GM13976 (cell line): ENCODE measurements at regions not wholly inside any gene's neighbourhood (a gene's known extent, or its start where the extent isn't known, plus 50 kb on each side); places are given as distances from the start of the nearest gene placed in this dataset.

Source experiments
- DNase-seq: peaks from one replicate; pipeline ENCODE4 v3.0.0; 2012; ENCODE audit warnings: low spot score
- CTCF ChIP-seq: IDR thresholded peaks from 2 replicates; pipeline ENCODE4 v1.5.1; 2012; ENCODE audit warnings: borderline replicate concordance, mild to moderate bottlenecking; ENCODE audit not compliant: insufficient read depth; ENCODE audit errors: extremely low read depth, missing control alignments, control extremely low read depth
- in situ Hi-C: fragments of 300-500 bp; cut with MboI; formaldehyde crosslinking; loops from one replicate; pipeline ENCODE4 v1.12.0; 2022; ENCODE audit warnings: low sequenced_read_pairs, mixed read lengths, inconsistent platforms; ENCODE audit not compliant: unreplicated experiment

DNA sequence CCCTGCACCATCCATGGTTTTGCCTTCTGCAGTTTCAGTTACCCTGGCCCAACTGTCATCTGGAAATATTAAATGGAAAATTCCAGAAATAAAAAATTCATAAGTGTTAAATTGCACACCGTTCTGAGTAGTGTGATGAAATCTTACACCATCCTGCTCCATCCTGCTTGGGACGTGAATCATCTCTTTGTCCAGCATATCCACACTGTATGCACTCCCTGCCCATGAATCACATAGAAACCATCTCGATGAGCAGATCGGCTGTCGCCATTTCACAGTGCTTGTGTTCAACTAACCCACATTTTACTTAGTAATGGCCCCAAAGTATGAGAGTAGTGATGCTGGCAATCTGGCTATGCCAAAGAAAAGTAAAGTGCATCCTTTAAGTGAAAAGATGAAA, 105.9 kb upstream of the ID4 start:
- in situ Hi-C loops = no loop called here
- no peak for DNase-seq
- TF ChIP-seq CTCF = no peak

DNA sequence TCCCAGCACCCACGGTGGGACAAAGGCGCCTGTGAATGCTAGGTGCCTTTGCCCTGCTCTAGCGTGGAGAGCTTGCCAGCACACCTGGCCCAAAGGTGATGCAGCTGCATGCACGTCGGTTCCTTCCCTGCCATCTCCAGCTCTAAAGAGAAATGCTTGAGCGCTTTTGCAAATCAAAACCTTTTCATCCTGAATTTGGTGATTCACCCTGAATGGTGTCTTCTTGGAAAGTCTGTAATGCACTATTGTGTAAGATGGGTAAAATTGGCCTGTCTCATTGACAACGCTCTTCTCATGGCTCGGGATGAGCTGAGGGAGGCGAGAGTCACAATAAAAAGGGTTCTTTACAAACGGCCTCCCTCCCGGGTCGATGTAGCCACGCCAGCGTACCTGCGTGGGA, 103.1 kb upstream of the ID4 start:
- in situ Hi-C loops = no loop called here
- no peak for TF ChIP-seq CTCF
- DNase-seq = no peak

DNA sequence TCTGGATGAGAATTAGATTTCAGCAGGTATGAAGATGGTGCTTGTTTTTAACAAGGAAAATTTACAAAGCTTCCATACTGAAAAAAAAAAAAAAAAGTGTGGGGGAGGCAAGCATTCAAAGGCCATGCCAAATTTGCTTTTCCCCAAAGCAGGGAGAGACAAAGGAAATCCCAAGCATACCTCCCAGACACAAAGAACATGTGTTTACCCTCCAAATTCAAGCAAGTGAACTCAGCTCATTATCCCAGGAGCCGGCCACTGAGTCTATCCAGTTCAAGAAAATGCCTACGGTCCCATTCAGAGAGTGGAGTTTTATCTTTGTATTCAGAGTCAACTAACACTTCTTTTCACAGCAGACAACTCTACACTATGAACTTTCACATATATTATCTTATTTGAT, 102.7 kb upstream of the ID4 start:
- no peak for DNase-seq
- TF ChIP-seq CTCF = no peak
- in situ Hi-C loops = no loop called here

DNA sequence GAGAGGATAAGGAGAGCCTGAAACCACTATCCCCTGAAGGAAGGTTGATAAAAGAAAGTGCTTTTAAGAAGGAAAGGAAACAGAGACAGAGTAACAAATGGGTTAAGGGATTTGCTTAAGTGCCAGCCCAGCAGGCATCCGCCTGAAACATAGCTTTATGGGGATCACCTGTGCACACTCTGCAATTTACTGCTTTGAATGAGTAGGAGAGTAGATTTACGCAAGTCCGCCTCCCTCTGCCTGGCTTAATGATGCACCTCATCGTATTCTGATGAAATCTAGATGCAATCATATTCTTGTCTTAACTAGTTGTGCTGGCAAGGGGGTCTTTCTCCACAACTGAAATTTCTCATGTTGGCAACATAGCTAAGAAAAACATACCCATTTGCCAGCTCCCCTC, 101.1 kb upstream of the ID4 start:
- in situ Hi-C loops = no loop called here
- no peak for DNase-seq

DNA sequence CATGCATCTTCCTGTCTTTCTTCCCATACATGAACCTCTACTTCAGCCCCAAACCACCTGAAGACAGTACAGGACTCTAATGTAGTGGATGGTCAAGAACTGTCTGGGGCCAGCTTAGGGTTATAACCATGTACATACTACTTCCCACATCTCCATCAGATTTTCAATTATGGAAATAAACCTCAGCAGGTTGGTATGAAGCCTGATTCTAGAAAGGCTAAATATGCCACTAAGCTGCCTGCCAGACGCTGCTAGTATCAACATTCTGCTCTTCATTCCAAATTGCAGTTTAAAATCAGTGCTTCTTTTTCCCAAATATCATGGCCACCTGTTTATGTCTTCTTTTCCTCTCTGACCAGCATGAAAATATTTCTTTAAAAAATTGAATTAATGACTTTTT, 99.2 kb upstream of the ID4 start:
- in situ Hi-C loops = no loop called here
- no peak for TF ChIP-seq CTCF
- DNase-seq = no peak

More for the DNA sequence above, 101.1 kb upstream of the ID4 start:
- no peak for TF ChIP-seq CTCF

DNA sequence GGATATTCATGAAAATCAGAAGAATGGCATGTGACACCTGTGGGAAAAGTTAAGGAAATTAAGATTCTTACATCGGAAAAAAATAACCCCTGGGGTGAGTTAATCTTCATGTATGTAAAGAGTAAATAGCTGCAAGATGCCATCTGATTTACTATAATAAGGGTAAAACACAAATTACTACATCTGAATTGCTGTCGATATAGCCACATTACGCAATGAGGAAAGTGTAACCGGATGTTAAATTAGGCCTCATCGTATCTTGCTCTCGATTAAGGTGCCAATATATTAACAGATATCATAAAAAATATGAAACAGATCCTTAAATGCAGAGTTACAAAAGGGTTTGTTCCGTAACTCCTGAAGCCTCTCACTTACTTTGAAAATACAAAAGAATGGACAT, 87.4 kb upstream of the ID4 start:
- TF ChIP-seq CTCF = no peak
- DNase-seq = no peak
- in situ Hi-C loops = no loop called here

- in situ Hi-C loops = no loop called here
- no peak for TF ChIP-seq CTCF
- DNase-seq = no peak
Measured at GRCh38 chr6:19752746-19753145, 84.4 kb upstream of the ID4 start.
